Liver (tissue), 3 donors: ENCODE measurements at regions not wholly inside any gene's neighbourhood (a gene's known extent, or its start where the extent isn't known, plus 50 kb on each side); places are given as distances from the start of the nearest gene placed in this dataset.

ENCODE experiments used
- EGR1 ChIP-seq, 2 donors: IDR thresholded peaks; 2 replicates each; pipeline ENCODE4 v1.6.1; 2016 to 2018; ENCODE audit warnings: antibody characterized with exemption in 2 of 2, low read depth in 2 of 2
- FOXA1 ChIP-seq: IDR thresholded peaks from 2 replicates; pipeline ENCODE4 v1.6.1; 2016; ENCODE audit warnings: antibody characterized with exemption
- GABPA ChIP-seq, 2 donors: IDR thresholded peaks in 1 of 2; conservative IDR thresholded peaks in 1 of 2; 2 replicates each; pipeline ENCODE4 v1.6.1; 2016; ENCODE audit warnings: antibody characterized with exemption in 2 of 2, mild to moderate bottlenecking in 1 of 2, moderate library complexity in 1 of 2
- HNF4A ChIP-seq, 2 donors: conservative IDR thresholded peaks; 2 replicates each; pipeline ENCODE4 v1.6.1; 2016; ENCODE audit warnings: antibody characterized with exemption in 2 of 2, mild to moderate bottlenecking in 2 of 2
- RAD21 ChIP-seq, 2 donors: IDR thresholded peaks; 2 replicates each; pipeline ENCODE4 v1.6.1; 2016; ENCODE audit warnings: antibody characterized with exemption in 2 of 2, mild to moderate bottlenecking in 2 of 2
- RXRA ChIP-seq, 2 donors: IDR thresholded peaks; 2 replicates each; pipeline ENCODE4 v1.6.1; 2017 to 2018; ENCODE audit warnings: antibody characterized with exemption in 2 of 2, mild to moderate bottlenecking in 1 of 2
- SP1 ChIP-seq: IDR thresholded peaks from 2 replicates; pipeline ENCODE4 v1.6.1; 2018; ENCODE audit warnings: antibody characterized with exemption, mild to moderate bottlenecking
- TAF1 ChIP-seq: conservative IDR thresholded peaks from 2 replicates; pipeline ENCODE4 v1.6.1; 2016; ENCODE audit warnings: antibody characterized with exemption, mild to moderate bottlenecking
- YY1 ChIP-seq: IDR thresholded peaks from 2 replicates; pipeline ENCODE4 v1.6.1; 2016; ENCODE audit warnings: antibody characterized with exemption, mild to moderate bottlenecking
- TF ChIP-seq, protein P1 (sequence below): fragments of 150-350 bp; IDR thresholded peaks from 2 replicates; pipeline ENCODE4 v1.5.1; 2017; ENCODE audit warnings: improper control_type of control experiment, low read depth, low read length; ENCODE audit not compliant: missing input control
- TF ChIP-seq, protein P2 (sequence below): IDR thresholded peaks from 2 replicates; pipeline ENCODE4 v1.6.1; 2016; ENCODE audit warnings: antibody characterized with exemption, mild to moderate bottlenecking
- TF ChIP-seq, protein P3 (sequence below): IDR thresholded peaks from 2 replicates; pipeline ENCODE4 v1.6.1; 2016; ENCODE audit warnings: antibody characterized with exemption
- TF ChIP-seq, protein P4 (sequence below): IDR thresholded peaks from 2 replicates; pipeline ENCODE4 v1.6.1; 2016; ENCODE audit warnings: antibody characterized with exemption
- TF ChIP-seq, protein P5 (sequence below): IDR thresholded peaks from 2 replicates; pipeline ENCODE4 v1.6.1; 2016; ENCODE audit warnings: antibody characterized with exemption
- donor health status: healthy.
- donor health status: healthy.

DNA sequence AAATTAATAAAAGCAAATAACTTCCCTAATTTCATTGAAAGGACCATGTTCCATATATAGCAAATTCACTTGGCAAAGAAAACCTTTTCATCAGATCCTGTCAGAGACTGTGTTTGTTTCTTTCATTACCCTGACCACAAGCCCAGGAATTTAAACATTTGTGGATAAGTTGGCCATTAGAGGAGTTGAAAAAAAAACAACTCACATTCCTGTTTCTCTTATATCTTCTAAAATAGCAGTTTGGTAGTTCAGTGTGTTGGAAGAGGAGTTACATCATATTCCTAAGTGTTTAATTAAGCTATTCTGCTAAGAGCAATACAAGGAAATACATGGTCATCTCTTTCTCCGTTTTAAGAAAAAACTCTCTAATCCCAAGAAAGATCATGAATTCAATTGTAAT lies 505.6 kb downstream of the TLE1 start:
- no peak for TF ChIP-seq SP1
- TF ChIP-seq, protein P1, sequence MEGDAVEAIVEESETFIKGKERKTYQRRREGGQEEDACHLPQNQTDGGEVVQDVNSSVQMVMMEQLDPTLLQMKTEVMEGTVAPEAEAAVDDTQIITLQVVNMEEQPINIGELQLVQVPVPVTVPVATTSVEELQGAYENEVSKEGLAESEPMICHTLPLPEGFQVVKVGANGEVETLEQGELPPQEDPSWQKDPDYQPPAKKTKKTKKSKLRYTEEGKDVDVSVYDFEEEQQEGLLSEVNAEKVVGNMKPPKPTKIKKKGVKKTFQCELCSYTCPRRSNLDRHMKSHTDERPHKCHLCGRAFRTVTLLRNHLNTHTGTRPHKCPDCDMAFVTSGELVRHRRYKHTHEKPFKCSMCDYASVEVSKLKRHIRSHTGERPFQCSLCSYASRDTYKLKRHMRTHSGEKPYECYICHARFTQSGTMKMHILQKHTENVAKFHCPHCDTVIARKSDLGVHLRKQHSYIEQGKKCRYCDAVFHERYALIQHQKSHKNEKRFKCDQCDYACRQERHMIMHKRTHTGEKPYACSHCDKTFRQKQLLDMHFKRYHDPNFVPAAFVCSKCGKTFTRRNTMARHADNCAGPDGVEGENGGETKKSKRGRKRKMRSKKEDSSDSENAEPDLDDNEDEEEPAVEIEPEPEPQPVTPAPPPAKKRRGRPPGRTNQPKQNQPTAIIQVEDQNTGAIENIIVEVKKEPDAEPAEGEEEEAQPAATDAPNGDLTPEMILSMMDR = no peak
- TF ChIP-seq GABPA (IDR thresholded peaks at IDR 0.05 in 1 of 2, conservative IDR thresholded peaks at IDR 0.05 in 1 of 2) = no peak
- TF ChIP-seq, protein P2, sequence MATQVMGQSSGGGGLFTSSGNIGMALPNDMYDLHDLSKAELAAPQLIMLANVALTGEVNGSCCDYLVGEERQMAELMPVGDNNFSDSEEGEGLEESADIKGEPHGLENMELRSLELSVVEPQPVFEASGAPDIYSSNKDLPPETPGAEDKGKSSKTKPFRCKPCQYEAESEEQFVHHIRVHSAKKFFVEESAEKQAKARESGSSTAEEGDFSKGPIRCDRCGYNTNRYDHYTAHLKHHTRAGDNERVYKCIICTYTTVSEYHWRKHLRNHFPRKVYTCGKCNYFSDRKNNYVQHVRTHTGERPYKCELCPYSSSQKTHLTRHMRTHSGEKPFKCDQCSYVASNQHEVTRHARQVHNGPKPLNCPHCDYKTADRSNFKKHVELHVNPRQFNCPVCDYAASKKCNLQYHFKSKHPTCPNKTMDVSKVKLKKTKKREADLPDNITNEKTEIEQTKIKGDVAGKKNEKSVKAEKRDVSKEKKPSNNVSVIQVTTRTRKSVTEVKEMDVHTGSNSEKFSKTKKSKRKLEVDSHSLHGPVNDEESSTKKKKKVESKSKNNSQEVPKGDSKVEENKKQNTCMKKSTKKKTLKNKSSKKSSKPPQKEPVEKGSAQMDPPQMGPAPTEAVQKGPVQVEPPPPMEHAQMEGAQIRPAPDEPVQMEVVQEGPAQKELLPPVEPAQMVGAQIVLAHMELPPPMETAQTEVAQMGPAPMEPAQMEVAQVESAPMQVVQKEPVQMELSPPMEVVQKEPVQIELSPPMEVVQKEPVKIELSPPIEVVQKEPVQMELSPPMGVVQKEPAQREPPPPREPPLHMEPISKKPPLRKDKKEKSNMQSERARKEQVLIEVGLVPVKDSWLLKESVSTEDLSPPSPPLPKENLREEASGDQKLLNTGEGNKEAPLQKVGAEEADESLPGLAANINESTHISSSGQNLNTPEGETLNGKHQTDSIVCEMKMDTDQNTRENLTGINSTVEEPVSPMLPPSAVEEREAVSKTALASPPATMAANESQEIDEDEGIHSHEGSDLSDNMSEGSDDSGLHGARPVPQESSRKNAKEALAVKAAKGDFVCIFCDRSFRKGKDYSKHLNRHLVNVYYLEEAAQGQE = no peak
- TF ChIP-seq, protein P3, sequence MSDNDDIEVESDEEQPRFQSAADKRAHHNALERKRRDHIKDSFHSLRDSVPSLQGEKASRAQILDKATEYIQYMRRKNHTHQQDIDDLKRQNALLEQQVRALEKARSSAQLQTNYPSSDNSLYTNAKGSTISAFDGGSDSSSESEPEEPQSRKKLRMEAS = no peak
- TF ChIP-seq TAF1 = no peak
- TF ChIP-seq, protein P4, sequence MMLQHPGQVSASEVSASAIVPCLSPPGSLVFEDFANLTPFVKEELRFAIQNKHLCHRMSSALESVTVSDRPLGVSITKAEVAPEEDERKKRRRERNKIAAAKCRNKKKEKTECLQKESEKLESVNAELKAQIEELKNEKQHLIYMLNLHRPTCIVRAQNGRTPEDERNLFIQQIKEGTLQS = no peak
- TF ChIP-seq, protein P5, sequence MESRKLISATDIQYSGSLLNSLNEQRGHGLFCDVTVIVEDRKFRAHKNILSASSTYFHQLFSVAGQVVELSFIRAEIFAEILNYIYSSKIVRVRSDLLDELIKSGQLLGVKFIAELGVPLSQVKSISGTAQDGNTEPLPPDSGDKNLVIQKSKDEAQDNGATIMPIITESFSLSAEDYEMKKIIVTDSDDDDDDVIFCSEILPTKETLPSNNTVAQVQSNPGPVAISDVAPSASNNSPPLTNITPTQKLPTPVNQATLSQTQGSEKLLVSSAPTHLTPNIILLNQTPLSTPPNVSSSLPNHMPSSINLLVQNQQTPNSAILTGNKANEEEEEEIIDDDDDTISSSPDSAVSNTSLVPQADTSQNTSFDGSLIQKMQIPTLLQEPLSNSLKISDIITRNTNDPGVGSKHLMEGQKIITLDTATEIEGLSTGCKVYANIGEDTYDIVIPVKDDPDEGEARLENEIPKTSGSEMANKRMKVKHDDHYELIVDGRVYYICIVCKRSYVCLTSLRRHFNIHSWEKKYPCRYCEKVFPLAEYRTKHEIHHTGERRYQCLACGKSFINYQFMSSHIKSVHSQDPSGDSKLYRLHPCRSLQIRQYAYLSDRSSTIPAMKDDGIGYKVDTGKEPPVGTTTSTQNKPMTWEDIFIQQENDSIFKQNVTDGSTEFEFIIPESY = no peak
- no peak for TF ChIP-seq HNF4A (conservative IDR thresholded peaks at IDR 0.05)
- no peak for TF ChIP-seq RXRA (IDR thresholded peaks at IDR 0.05)
- TF ChIP-seq YY1 = no peak
- TF ChIP-seq FOXA1 = no peak
- TF ChIP-seq RAD21 (IDR thresholded peaks at IDR 0.05) = no peak
- TF ChIP-seq EGR1 (IDR thresholded peaks at IDR 0.05; ENCODE audit: low read depth in 2 of 2) = no peak
